ENCODE measurements at regions not wholly inside any gene's neighbourhood (a gene's known extent, or its start where the extent isn't known, plus 50 kb on each side); places are given as distances from the start of the nearest gene placed in this dataset.

DNA sequence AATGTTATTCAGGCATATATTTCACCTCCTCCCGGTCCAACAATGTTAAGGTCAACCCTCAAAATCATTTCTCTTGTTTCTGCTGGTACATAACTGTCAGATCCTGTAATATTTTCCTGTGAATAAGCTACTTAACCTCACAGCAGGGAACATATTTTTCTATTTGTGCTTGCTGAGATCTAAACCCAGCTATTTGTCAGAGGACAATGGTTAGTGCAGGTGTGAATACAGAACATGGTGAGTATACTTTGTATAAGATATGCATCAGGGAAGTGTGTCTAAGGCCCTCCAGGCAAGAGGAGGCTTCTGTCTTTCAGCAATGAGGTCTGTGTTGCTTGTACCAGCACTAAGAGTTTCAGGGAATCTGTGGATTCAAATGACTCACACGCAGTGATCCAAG is 970.6 kb downstream of the NCAM2 start:
- no peak for TF ChIP-seq POLR2A (IDR thresholded peaks at IDR 0.05)
- no peak for TF ChIP-seq CTCF (IDR thresholded peaks at IDR 0.05)

All from uterus (tissue), 2 donors.